Ascending aorta (tissue), 2 donors: ENCODE measurements at regions not wholly inside any gene's neighbourhood (a gene's known extent, or its start where the extent isn't known, plus 50 kb on each side); places are given as distances from the start of the nearest gene placed in this dataset.

Experiments
- DNase-seq, 2 donors: peaks; one replicate each; pipeline ENCODE4 v3.0.0-alpha.2; 2019; ENCODE audit warnings: low spot score in 2 of 2
- H3K27ac ChIP-seq, 2 donors: fragments of 200-600 bp; sonication (generic); one replicate each; pipeline ENCODE4 v1.5.1; 2016 to 2017; ENCODE audit warnings: mild to moderate bottlenecking in 1 of 2
- H3K27me3 ChIP-seq: fragments of 200-600 bp; sonication (generic); one replicate; pipeline ENCODE4 v1.5.1; 2017
- H3K36me3 ChIP-seq, 2 donors: fragments of 200-600 bp; sonication (generic); one replicate each; pipeline ENCODE4 v1.5.1; 2016
- H3K4me1 ChIP-seq, 2 donors: fragments of 200-600 bp; sonication (generic); one replicate each; pipeline ENCODE4 v1.5.1; 2016 to 2017; ENCODE audit warnings: mild to moderate bottlenecking in 1 of 2
- H3K4me3 ChIP-seq, 2 donors: fragments of 200-600 bp; sonication (generic); one replicate each; pipeline ENCODE4 v1.5.1; 2016 to 2017; ENCODE audit warnings: mild to moderate bottlenecking in 1 of 2
- H3K9me3 ChIP-seq, 2 donors: fragments of 200-600 bp; sonication (generic); one replicate each; pipeline ENCODE4 v1.5.1; 2016
- CTCF ChIP-seq, 3 experiments: fragments of 200-600 bp in 2 of 3; fragments of 450-650 bp in 1 of 3; sonication (generic) in 2 of 3; IDR thresholded peaks; one replicate each; pipeline ENCODE4 v1.5.1; 2016 to 2019; ENCODE audit warnings: antibody characterized with exemption in 3 of 3, mild to moderate bottlenecking in 1 of 3, moderate library complexity in 1 of 3
- intact Hi-C: fragments of 100-400 bp; cut with DNase I; formaldehyde crosslinking; loops from one replicate; pipeline ENCODE4 v1.15.1; 2023

DNA sequence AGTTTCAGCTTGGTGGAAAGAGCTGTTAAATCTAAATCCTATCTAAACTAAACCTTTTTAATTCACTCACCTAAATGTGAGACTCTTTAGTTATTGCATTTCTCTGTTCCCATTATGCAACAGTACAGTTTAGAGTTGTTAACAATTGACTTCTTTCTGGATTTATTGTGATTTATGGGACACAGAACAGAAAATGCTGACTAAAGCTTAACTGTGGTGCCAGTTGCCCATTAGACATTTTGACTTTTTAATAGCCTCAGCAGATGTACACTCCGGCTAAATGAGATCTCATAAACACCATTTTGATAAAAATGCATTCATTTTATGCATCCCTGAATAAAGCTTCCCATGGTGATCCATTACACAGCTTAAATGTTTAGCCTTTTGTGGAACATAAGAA, 356.6 kb downstream of the CASP12 start:
- H3K36me3 ChIP-seq, result no peaks in the 10 kb centered on the region
- no peak overlapping the region for H3K27ac ChIP-seq
- H3K27me3 ChIP-seq, result no peaks in the 10 kb centered on the region
- H3K4me1 ChIP-seq, result no peaks in the 10 kb centered on the region
- TF ChIP-seq CTCF (IDR thresholded peaks at IDR 0.05), result no peak
- intact Hi-C loops, result no loop called here
- H3K4me3 ChIP-seq, result no peak overlapping the region
- no peak for DNase-seq
- no peaks in the 10 kb centered on the region for H3K9me3 ChIP-seq

DNA sequence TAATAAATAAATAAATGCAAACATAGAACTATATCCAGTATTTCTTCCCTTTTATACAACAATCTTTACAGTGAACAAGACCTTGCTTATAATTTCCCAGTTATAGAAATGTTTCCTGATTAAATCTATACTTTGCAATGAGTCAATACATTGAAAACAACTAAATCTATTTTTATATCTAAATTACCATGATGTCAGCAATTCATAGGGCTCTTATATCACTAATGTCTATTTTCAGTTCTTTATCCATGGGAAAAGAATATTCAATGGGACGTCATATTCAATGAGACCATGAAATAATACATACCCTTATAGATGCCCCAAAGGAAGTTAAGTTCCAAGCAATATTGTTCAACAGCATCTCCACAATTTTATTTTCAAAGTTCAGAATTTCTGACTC, 359.9 kb downstream of the CASP12 start:
- H3K4me3 ChIP-seq, result no peak overlapping the region
- no peaks in the 10 kb centered on the region for H3K27me3 ChIP-seq
- H3K27ac ChIP-seq, result no peak overlapping the region
- intact Hi-C loops, result no loop called here
- no peaks in the 10 kb centered on the region for H3K4me1 ChIP-seq
- no peaks in the 10 kb centered on the region for H3K36me3 ChIP-seq
- H3K9me3 ChIP-seq, result no peaks in the 10 kb centered on the region
- no peak for DNase-seq
- no peak for TF ChIP-seq CTCF (IDR thresholded peaks at IDR 0.05)

DNA sequence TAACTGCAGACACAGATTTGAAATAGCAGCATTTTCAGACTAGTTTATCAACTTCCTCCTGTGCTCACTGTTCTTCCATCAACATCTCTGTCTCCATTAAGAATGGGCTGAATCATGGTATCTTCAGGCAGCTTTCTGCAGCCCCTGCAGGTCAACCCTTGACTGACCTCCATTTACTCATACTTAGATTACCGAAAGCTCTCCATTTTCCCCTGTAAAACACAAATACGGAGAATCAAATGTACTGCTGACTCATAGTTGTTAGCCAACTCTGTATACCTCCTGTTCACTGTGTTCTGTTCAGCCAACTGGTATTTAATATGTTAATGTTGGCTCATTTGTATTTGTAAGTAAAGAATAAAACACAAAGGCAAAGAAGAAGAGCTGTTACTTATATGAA, 364.0 kb downstream of the CASP12 start:
- intact Hi-C loops, result no loop called here
- no peak for DNase-seq

GRCh38 chr11:104531894-104532293, 366.4 kb downstream of the CASP12 start:
- intact Hi-C loops, result no loop called here
- TF ChIP-seq CTCF (IDR thresholded peaks at IDR 0.05), result no peak
- H3K27ac ChIP-seq, result no peak overlapping the region
- DNase-seq, result no peak
- H3K4me1 ChIP-seq, result no peaks in the 10 kb centered on the region
- no peaks in the 10 kb centered on the region for H3K9me3 ChIP-seq
- H3K4me3 ChIP-seq, result no peak overlapping the region
- H3K27me3 ChIP-seq, result no peaks in the 10 kb centered on the region
- H3K36me3 ChIP-seq, result no peaks in the 10 kb centered on the region

More for the DNA sequence above, 364.0 kb downstream of the CASP12 start:
- Histone ChIP-seq H3K4me1 (no peaks in the 10 kb centered on the region), H3K27me3 (no peaks in the 10 kb centered on the region), H3K27ac (no peak overlapping the region), H3K36me3 (no peaks in the 10 kb centered on the region), H3K4me3 (no peak overlapping the region), H3K9me3 (no peaks in the 10 kb centered on the region)
- TF ChIP-seq CTCF (IDR thresholded peaks at IDR 0.05), result no peak

DNA sequence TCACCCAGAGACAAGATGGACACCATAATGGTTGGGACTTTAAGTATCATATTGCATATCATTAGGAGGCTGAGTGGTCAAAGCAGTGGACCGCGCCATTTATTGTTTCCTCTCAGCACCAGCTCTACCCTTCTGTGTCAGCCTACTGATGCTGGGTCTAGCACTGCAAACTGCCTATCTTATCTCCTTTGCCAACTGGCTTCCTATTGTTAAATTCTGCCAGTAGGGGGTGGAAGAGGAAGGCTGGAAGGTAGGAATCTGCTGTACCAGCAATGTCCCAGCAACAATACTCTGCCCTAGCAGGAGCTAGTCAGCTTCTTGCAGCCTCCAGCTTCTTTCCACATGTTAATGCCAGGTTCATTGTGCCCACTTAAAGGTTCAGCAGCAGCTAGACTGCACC, 367.1 kb upstream of the PDGFD start:
- intact Hi-C loops, result no loop called here
- no peak overlapping the region for H3K4me3 ChIP-seq
- no peaks in the 10 kb centered on the region for H3K9me3 ChIP-seq
- H3K4me1 ChIP-seq, result no peaks in the 10 kb centered on the region
- no peak for TF ChIP-seq CTCF (IDR thresholded peaks at IDR 0.05)
- no peak for DNase-seq
- no peaks in the 10 kb centered on the region for H3K27me3 ChIP-seq
- H3K36me3 ChIP-seq, result no peaks in the 10 kb centered on the region
- no peak overlapping the region for H3K27ac ChIP-seq

GRCh38 chr11:104529906-104530305, 366.0 kb upstream of the PDGFD start:
- no peaks in the 10 kb centered on the region for H3K4me1 ChIP-seq
- intact Hi-C loops, result no loop called here
- no peak for TF ChIP-seq CTCF (IDR thresholded peaks at IDR 0.05)
- no peak overlapping the region for H3K27ac ChIP-seq
- no peak overlapping the region for H3K4me3 ChIP-seq
- no peaks in the 10 kb centered on the region for H3K9me3 ChIP-seq
- H3K27me3 ChIP-seq, result no peaks in the 10 kb centered on the region
- no peak for DNase-seq
- H3K36me3 ChIP-seq, result no peaks in the 10 kb centered on the region
